ENCODE measurements at regions not wholly inside any gene's neighbourhood (a gene's known extent, or its start where the extent isn't known, plus 50 kb on each side); places are given as distances from the start of the nearest gene placed in this dataset.

- DNase-seq (ENCODE audit: low read depth), result no peak
Observed at GRCh38 chr6:113137426-113137825, 719.7 kb upstream of the MARCKS start.

GRCh38 chr6:113140721-113141120 lies 716.4 kb upstream of the MARCKS start:
- DNase-seq (ENCODE audit: low read depth), result no peak

GRCh38 chr6:113141901-113142300 lies 715.2 kb upstream of the MARCKS start:
- DNase-seq (ENCODE audit: low read depth), result no peak

GRCh38 chr6:113142671-113143174 lies 714.4 kb upstream of the MARCKS start:
- DNase-seq (ENCODE audit: low read depth), result no peak

- no peak for DNase-seq (ENCODE audit: low read depth)
Observed at GRCh38 chr6:113143206-113143605, 713.9 kb upstream of the MARCKS start.

GRCh38 chr6:113144117-113144516 lies 713.0 kb upstream of the MARCKS start:
- no peak for DNase-seq (ENCODE audit: low read depth)

GRCh38 chr6:113146878-113147277 lies 710.3 kb upstream of the MARCKS start:
- no peak for DNase-seq (ENCODE audit: low read depth)

- DNase-seq (ENCODE audit: low read depth), result no peak
Observed at GRCh38 chr6:113147544-113147943, 709.6 kb upstream of the MARCKS start.

GRCh38 chr6:113148566-113148965 lies 708.6 kb upstream of the MARCKS start:
- DNase-seq (ENCODE audit: low read depth), result no peak

- no peak for DNase-seq (ENCODE audit: low read depth)
Observed at GRCh38 chr6:113149511-113149910, 707.6 kb upstream of the MARCKS start.

- no peak for DNase-seq (ENCODE audit: low read depth)
Observed at GRCh38 chr6:113160306-113161017, 696.7 kb upstream of the MARCKS start.

- no peak for DNase-seq (ENCODE audit: low read depth)
Observed at GRCh38 chr6:113161018-113161315, 696.2 kb upstream of the MARCKS start.

- DNase-seq (ENCODE audit: low read depth), result no peak
Observed at GRCh38 chr6:113162739-113163138, 694.4 kb upstream of the MARCKS start.

GRCh38 chr6:113168057-113168456 lies 689.1 kb upstream of the MARCKS start:
- DNase-seq (ENCODE audit: low read depth), result no peak

GRCh38 chr6:113169484-113169883 lies 687.7 kb upstream of the MARCKS start:
- DNase-seq (ENCODE audit: low read depth), result peak; percentile 29

GRCh38 chr6:113170454-113170853 lies 686.7 kb upstream of the MARCKS start:
- no peak for DNase-seq (ENCODE audit: low read depth)

GRCh38 chr6:113171882-113172281 lies 685.3 kb upstream of the MARCKS start:
- DNase-seq (ENCODE audit: low read depth), result no peak

- no peak for DNase-seq (ENCODE audit: low read depth)
Observed at GRCh38 chr6:113172531-113172966, 684.6 kb upstream of the MARCKS start.

- DNase-seq (ENCODE audit: low read depth), result peak; percentile 7
Observed at GRCh38 chr6:113178349-113178748, 678.8 kb upstream of the MARCKS start.

GRCh38 chr6:113181164-113181563 lies 676.0 kb upstream of the MARCKS start:
- no peak for DNase-seq (ENCODE audit: low read depth)

- peak; percentile 83 for DNase-seq (ENCODE audit: low read depth)
Observed at GRCh38 chr6:113182370-113183141, 674.6 kb upstream of the MARCKS start.

GRCh38 chr6:113184291-113184690 lies 672.9 kb upstream of the MARCKS start:
- DNase-seq (ENCODE audit: low read depth), result peak; percentile 13

GRCh38 chr6:113184736-113185135 lies 672.4 kb upstream of the MARCKS start:
- no peak for DNase-seq (ENCODE audit: low read depth)
